NB4 (cell line): ENCODE measurements at regions not wholly inside any gene's neighbourhood (a gene's known extent, or its start where the extent isn't known, plus 50 kb on each side); places are given as distances from the start of the nearest gene placed in this dataset.

Source experiments
- CTCF ChIP-seq: IDR thresholded peaks from one replicate; pipeline ENCODE4 v1.5.1; 2012; ENCODE audit warnings: low read depth, low read length
- MYC ChIP-seq: IDR thresholded peaks from 2 replicates; pipeline ENCODE4 v1.6.1; 2011; ENCODE audit warnings: low read depth, low read length
- POLR2A ChIP-seq: IDR thresholded peaks from 2 replicates; pipeline ENCODE4 v1.6.1; 2011; ENCODE audit warnings: mild to moderate bottlenecking; ENCODE audit not compliant: insufficient read length; ENCODE audit errors: extremely low read depth
- TF ChIP-seq, protein P1 (sequence below): IDR thresholded peaks from 2 replicates; pipeline ENCODE4 v1.6.1; 2011; ENCODE audit warnings: low read depth, low read length

DNA sequence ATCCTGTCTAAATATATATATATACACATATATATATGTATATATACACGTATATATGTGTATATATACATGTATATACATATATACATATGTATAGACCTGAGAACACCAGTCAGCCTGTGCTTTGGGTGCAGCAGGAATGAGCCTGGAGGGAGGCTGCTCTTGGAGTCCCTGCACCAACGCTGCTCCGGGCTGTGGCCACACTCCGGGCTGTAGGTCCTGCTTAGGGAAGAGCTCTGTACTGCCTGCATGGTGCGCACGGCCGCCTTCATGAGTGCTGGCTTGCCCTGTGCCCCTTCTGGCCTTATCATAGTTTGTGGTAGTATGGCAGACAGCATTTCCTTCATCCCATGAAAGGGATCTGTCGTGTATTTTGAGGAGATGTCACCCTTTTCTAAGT lies 360.9 kb downstream of the TDRD15 start:
- no peak for TF ChIP-seq POLR2A
- no peak for TF ChIP-seq CTCF
- TF ChIP-seq, protein P1, sequence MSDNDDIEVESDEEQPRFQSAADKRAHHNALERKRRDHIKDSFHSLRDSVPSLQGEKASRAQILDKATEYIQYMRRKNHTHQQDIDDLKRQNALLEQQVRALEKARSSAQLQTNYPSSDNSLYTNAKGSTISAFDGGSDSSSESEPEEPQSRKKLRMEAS = no peak
- TF ChIP-seq MYC = no peak
